PC-3 (cell line): ENCODE measurements at regions not wholly inside any gene's neighbourhood (a gene's known extent, or its start where the extent isn't known, plus 50 kb on each side); places are given as distances from the start of the nearest gene placed in this dataset.
"Not testable (repeated sequence)": the region's sequence is repeated elsewhere in the genome, so short reads cannot be mapped to it uniquely, and the experiment has no call there.

Experiments
- ATAC-seq: fragments of 200-7000 bp; cut with Tn5 transposase; 2 replicates; pipeline ENCODE4 v1.9.1; 2020; ENCODE audit warnings: mild to moderate bottlenecking, moderate library complexity
- BruUV-seq: library from RNA; stranded (reverse); fragments of 400-500 nt; replicated peaks from 2 replicates; lab custom pipeline; 2021; lab: Mats Ljungman, UMichigan
- CTCF ChIA-PET: fragments of 300-600 bp; sonication (Branson Sonifier 250); formaldehyde crosslinking; loops from one replicate; lab custom pipeline; 2022; ENCODE audit warnings: antibody characterized with exemption; lab: Charles Lee
- POLR2A ChIA-PET: fragments of 300-600 bp; sonication (Branson Sonifier 250); formaldehyde crosslinking; loops from one replicate; lab custom pipeline; 2022; ENCODE audit warnings: antibody characterized with exemption; ENCODE audit not compliant: unreplicated experiment; lab: Charles Lee
- DNase-seq: peaks from one replicate; pipeline ENCODE4 v3.0.0-alpha.2; 2015
- H2AFZ ChIP-seq: fragments of 300-600 bp; sonication (generic); 2 replicates; pipeline ENCODE4 v1.6.0; 2016; ENCODE audit warnings: antibody characterized with exemption, low read length
- H3F3A ChIP-seq: fragments of 300-600 bp; sonication (generic); one replicate; pipeline ENCODE4 v1.6.0; 2017; ENCODE audit warnings: antibody characterized with exemption, low read length, control low read depth, mild to moderate bottlenecking; ENCODE audit not compliant: unreplicated experiment
- H3K27ac ChIP-seq: fragments of 300-600 bp; sonication (generic); 2 replicates; pipeline ENCODE4 v1.5.1; 2016; ENCODE audit warnings: mild to moderate bottlenecking, low read length
- H3K27me3 ChIP-seq: fragments of 300-600 bp; sonication (generic); 2 replicates; pipeline ENCODE4 v1.6.1; 2016; ENCODE audit warnings: low read length, mixed read lengths
- H3K36me3 ChIP-seq: fragments of 300-600 bp; sonication (generic); 2 replicates; pipeline ENCODE4 v1.6.1; 2016; ENCODE audit warnings: low read depth, mixed run types, low read length, mixed read lengths
- H3K4me1 ChIP-seq: fragments of 300-600 bp; sonication (generic); 2 replicates; pipeline ENCODE4 v1.5.1; 2016; ENCODE audit warnings: low read length; ENCODE audit not compliant: insufficient read depth
- H3K4me2 ChIP-seq: fragments of 300-600 bp; sonication (generic); 2 replicates; pipeline ENCODE4 v1.6.0; 2016; ENCODE audit warnings: low read length
- H3K4me3 ChIP-seq: fragments of 300-600 bp; sonication (generic); 2 replicates; pipeline ENCODE4 v1.5.1; 2016; ENCODE audit warnings: mild to moderate bottlenecking, low read length, mixed read lengths
- H3K79me2 ChIP-seq: fragments of 300-600 bp; sonication (generic); 2 replicates; pipeline ENCODE4 v1.6.1; 2017; ENCODE audit warnings: low read length, mixed read lengths
- H3K9ac ChIP-seq: fragments of 300-600 bp; sonication (generic); 2 replicates; pipeline ENCODE4 v1.6.0; 2016; ENCODE audit warnings: mild to moderate bottlenecking, low read length
- H3K9me2 ChIP-seq: fragments of 300-600 bp; sonication (generic); replicated peaks from 2 replicates; pipeline ENCODE4 v1.6.1; 2016; ENCODE audit warnings: mixed run types, low read length, mixed read lengths
- H3K9me3 ChIP-seq: fragments of 300-600 bp; sonication (generic); 2 replicates; pipeline ENCODE4 v1.6.1; 2016; ENCODE audit warnings: low read length, mixed read lengths
- H4K20me1 ChIP-seq: fragments of 300-600 bp; sonication (generic); 2 replicates; pipeline ENCODE4 v1.6.1; 2016; ENCODE audit warnings: low read length, mixed read lengths
- EZH2 ChIP-seq: fragments of 300-600 bp; sonication (generic); IDR thresholded peaks from one replicate; pipeline ENCODE4 v1.6.1; 2017; ENCODE audit warnings: antibody characterized with exemption, mild to moderate bottlenecking, low read length; ENCODE audit not compliant: unreplicated experiment
- EZH2phosphoT487 ChIP-seq: fragments of 300-600 bp; sonication (generic); IDR thresholded peaks from 2 replicates; pipeline ENCODE4 v1.6.1; 2018; ENCODE audit warnings: mild to moderate bottlenecking, antibody characterized with exemption, low read length, borderline replicate concordance
- intact Hi-C: fragments of 100-400 bp; cut with micrococcal nuclease; formaldehyde crosslinking; loops from 2 replicates; pipeline ENCODE4 v1.9.0; 2023
- TF ChIP-seq, protein P1 (sequence below): fragments of 300-600 bp; sonication (generic); conservative IDR thresholded peaks from 2 replicates; pipeline ENCODE4 v1.5.1; 2017; ENCODE audit warnings: antibody characterized with exemption, low read depth, mild to moderate bottlenecking, low read length

DNA sequence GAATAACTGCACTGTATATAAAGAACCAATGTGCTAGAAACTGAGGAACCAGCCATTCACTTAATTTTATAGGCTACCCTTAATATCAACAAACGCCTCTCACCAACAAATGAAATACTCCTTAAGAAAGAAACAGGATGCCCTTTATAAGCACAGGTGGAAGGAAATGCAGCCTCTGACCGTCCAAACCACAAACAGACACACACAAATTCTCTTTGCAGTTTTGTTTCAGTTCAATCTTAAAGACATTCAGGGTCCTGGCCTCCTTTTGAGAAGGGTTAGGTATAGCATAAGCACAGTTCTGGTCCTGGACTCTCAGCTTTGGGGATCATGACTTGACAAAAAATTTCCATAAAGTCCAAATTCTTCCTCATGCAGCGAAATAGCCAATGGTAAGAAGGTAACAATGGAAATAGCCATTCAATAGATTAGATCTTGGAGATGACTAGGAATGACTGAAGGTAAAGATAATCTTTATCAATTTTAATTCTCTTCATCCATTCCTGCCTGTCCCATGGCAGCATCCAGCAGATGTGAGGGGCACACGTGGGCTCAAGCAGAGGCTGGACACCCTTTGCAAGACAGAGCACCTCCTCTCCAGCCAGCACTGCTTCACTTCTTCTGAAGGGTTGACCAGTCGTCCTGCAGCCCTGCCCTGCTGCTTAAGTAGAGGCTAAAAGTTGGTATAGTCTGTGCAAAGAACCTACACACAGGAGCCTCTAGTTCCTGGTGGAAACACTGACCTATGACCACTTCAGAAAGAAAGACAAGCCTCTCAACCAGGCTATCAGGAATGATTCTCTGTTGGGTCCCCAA lies 123.9 kb downstream of the CD83 start:
- ATAC-seq = no peak
- no peaks in the 10 kb centered on the region for H3K27me3 ChIP-seq
- TF ChIP-seq EZH2phosphoT487 (no peak), EZH2 (no peak)
- TF ChIP-seq, protein P1, sequence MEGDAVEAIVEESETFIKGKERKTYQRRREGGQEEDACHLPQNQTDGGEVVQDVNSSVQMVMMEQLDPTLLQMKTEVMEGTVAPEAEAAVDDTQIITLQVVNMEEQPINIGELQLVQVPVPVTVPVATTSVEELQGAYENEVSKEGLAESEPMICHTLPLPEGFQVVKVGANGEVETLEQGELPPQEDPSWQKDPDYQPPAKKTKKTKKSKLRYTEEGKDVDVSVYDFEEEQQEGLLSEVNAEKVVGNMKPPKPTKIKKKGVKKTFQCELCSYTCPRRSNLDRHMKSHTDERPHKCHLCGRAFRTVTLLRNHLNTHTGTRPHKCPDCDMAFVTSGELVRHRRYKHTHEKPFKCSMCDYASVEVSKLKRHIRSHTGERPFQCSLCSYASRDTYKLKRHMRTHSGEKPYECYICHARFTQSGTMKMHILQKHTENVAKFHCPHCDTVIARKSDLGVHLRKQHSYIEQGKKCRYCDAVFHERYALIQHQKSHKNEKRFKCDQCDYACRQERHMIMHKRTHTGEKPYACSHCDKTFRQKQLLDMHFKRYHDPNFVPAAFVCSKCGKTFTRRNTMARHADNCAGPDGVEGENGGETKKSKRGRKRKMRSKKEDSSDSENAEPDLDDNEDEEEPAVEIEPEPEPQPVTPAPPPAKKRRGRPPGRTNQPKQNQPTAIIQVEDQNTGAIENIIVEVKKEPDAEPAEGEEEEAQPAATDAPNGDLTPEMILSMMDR = no peak
- H3K9me3 ChIP-seq = no peaks in the 10 kb centered on the region
- no peaks in the 10 kb centered on the region for H3K9me2 ChIP-seq
- H4K20me1 ChIP-seq = no peaks in the 10 kb centered on the region
- no peaks in the 10 kb centered on the region for H3F3A ChIP-seq
- intact Hi-C loops = no loop called here
- H3K27ac ChIP-seq = no peak overlapping the region
- H3K4me1 ChIP-seq = no peaks in the 10 kb centered on the region
- no peaks in the 10 kb centered on the region for H3K36me3 ChIP-seq
- ChIA-PET CTCF (no interaction called here), POLR2A (no interaction called here)
- H3K4me2 ChIP-seq = no peak overlapping the region
- H3K9ac ChIP-seq = no peak overlapping the region
- no peaks in the 10 kb centered on the region for H3K79me2 ChIP-seq
- DNase-seq = no peak
- H2AFZ ChIP-seq = no peak overlapping the region
- BruUV-seq = no TSS peak
- H3K4me3 ChIP-seq = no peak overlapping the region

DNA sequence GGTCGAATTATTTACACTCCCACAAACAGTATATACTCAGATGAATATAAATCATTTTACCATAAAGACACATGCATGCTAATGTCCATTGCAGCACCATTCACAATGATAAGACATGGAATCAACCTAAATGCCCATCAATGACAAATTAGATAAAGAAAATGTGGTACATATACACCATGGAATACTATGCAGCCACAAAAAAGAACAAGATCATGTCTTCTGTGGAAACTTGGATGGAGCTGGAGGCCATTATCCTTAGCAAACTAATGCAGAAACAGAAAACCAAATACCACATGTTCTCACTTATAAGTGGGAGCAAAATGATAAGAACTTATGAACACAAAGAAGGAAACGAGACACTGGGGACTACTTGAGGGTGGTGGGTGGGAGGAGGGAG lies 125.3 kb downstream of the CD83 start:
- H3K9me2 ChIP-seq, BruUV-seq, ATAC-seq, H3K4me1 ChIP-seq, H3K79me2 ChIP-seq, H3K9ac ChIP-seq, H3K4me3 ChIP-seq, H2AFZ ChIP-seq, H3K27me3 ChIP-seq, H3F3A ChIP-seq, DNase-seq, H3K4me2 ChIP-seq, POLR2A ChIA-PET, CTCF ChIA-PET, H3K27ac ChIP-seq, H3K36me3 ChIP-seq, H4K20me1 ChIP-seq, H3K9me3 ChIP-seq, intact Hi-C loops: not testable (repeated sequence)

DNA sequence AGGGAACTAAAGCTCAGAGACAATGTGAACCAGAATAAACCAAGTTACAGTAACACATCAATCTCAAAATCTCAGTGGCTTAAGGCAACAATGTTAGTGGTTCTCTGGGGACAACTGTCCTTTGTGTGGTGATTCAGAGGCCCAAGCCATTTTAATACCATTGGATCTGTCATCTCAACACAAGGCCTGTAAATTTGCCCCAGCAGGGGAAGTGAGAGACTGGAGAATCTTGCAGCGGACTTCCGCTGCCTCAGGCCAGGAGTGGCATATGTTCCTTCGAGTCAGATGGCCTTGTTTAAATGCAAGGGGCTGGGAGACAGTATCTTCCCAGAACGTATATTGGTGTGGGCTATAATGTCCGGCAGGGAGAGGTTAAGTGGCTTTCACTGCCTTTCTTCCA lies 126.0 kb downstream of the CD83 start:
- no peaks in the 10 kb centered on the region for H3K27me3 ChIP-seq
- no peak overlapping the region for H2AFZ ChIP-seq
- no peaks in the 10 kb centered on the region for H3K79me2 ChIP-seq
- H3K36me3 ChIP-seq = no peaks in the 10 kb centered on the region
- H3K4me3 ChIP-seq = no peak overlapping the region
- H3K4me2 ChIP-seq = no peak overlapping the region
- DNase-seq (no peak), ATAC-seq (no peak)
- intact Hi-C loops = no loop called here
- H3K9me3 ChIP-seq = no peaks in the 10 kb centered on the region
- no peaks in the 10 kb centered on the region for H3K4me1 ChIP-seq
- no peaks in the 10 kb centered on the region for H4K20me1 ChIP-seq
- H3K9me2 ChIP-seq = no peaks in the 10 kb centered on the region
- BruUV-seq = no TSS peak
- no peak overlapping the region for H3K27ac ChIP-seq
- ChIA-PET CTCF (no interaction called here), POLR2A (no interaction called here)
- H3F3A ChIP-seq = no peaks in the 10 kb centered on the region
- TF ChIP-seq, protein P1 = no peak
- TF ChIP-seq EZH2 (no peak), EZH2phosphoT487 (no peak)
- H3K9ac ChIP-seq = no peak overlapping the region
